ENCODE measurements at regions not wholly inside any gene's neighbourhood (a gene's known extent, or its start where the extent isn't known, plus 50 kb on each side); places are given as distances from the start of the nearest gene placed in this dataset.

DNA sequence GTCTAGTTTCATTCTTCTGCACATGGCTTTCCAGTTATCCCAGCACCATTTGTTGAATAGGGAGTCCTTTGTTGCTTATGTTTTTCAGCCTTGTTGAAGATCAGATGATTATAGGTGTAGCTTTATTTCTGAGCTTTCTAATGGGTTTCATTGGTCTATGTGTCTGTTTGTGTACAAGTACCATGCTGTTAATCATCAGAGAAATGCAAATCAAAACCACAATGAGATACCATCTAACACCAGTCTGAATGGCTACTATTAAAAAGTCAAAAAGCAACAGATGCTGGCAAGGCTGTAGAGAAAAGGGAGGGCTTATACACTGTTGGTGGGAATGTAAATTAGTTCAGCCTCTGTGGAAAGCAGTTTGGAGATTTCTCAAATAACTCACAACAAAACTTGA is 321.5 kb upstream of the PTBP2 start:
- Histone ChIP-seq H2AFZ (ENCODE audit: low read length) (no peak overlapping the region), H3F3A (ENCODE audit: low read length, unreplicated experiment) (no peaks in the 10 kb centered on the region), H4K20me1 (ENCODE audit: low read length) (no peaks in the 10 kb centered on the region), H3K27ac (ENCODE audit: low read length) (no peak overlapping the region), H3K9ac (ENCODE audit: low read length) (no peak overlapping the region), H3K27me3 (ENCODE audit: low read length) (no peaks in the 10 kb centered on the region), H3K9me3 (ENCODE audit: low read length) (no peaks in the 10 kb centered on the region), H3K4me3 (ENCODE audit: low read length) (no peak overlapping the region), H3K79me2 (ENCODE audit: low read length) (no peaks in the 10 kb centered on the region), H3K9me2 (replicated peaks; ENCODE audit: low read length) (no peaks in the 10 kb centered on the region), H3K4me2 (ENCODE audit: low read length) (no peak overlapping the region), H3K4me1 (ENCODE audit: insufficient read depth, low read length) (no peaks in the 10 kb centered on the region), H3K36me3 (ENCODE audit: low read depth, low read length) (no peaks in the 10 kb centered on the region)
- no peak for DNase-seq
- intact Hi-C loops (cut with micrococcal nuclease), result no loop called here
- ChIA-PET CTCF (no interaction called here), POLR2A (ENCODE audit: unreplicated experiment) (no interaction called here)
- BruUV-seq (replicated peaks), result no TSS peak
- no peak for ATAC-seq
- TF ChIP-seq, protein P1, sequence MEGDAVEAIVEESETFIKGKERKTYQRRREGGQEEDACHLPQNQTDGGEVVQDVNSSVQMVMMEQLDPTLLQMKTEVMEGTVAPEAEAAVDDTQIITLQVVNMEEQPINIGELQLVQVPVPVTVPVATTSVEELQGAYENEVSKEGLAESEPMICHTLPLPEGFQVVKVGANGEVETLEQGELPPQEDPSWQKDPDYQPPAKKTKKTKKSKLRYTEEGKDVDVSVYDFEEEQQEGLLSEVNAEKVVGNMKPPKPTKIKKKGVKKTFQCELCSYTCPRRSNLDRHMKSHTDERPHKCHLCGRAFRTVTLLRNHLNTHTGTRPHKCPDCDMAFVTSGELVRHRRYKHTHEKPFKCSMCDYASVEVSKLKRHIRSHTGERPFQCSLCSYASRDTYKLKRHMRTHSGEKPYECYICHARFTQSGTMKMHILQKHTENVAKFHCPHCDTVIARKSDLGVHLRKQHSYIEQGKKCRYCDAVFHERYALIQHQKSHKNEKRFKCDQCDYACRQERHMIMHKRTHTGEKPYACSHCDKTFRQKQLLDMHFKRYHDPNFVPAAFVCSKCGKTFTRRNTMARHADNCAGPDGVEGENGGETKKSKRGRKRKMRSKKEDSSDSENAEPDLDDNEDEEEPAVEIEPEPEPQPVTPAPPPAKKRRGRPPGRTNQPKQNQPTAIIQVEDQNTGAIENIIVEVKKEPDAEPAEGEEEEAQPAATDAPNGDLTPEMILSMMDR (conservative IDR thresholded peaks at IDR 0.05; ENCODE audit: low read depth, low read length), result no peak
- TF ChIP-seq EZH2 (IDR thresholded peaks at IDR 0.05; ENCODE audit: low read length, unreplicated experiment), result no peak
- TF ChIP-seq EZH2phosphoT487 (IDR thresholded peaks at IDR 0.05; ENCODE audit: borderline replicate concordance, low read length), result no peak

DNA sequence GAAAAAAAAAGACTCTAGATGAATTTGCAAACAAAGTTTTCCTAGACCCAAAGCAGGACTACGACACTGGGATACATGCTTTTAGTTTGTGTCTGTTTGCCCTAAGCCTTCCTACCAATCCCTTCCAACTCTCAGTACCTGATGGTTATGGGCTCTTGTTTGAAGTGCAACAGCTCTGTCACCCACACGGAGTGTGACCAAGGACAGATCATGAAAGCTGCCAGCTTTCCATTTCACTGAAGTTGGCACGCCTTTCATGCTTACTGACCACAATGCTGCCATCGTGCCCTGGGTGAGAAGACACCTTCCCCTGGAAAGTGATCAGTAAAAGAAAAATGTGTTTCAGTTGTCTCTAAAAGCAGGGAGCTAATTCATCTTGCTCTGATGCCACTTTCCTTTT is 312.5 kb upstream of the PTBP2 start:
- DNase-seq (no peak), ATAC-seq (no peak)
- no peaks in the 10 kb centered on the region for H3K9me3 ChIP-seq (ENCODE audit: low read length)
- H3K4me2 ChIP-seq (ENCODE audit: low read length), result no peak overlapping the region
- TF ChIP-seq EZH2phosphoT487 (IDR thresholded peaks at IDR 0.05; ENCODE audit: borderline replicate concordance, low read length), result no peak
- TF ChIP-seq, protein P1 (conservative IDR thresholded peaks at IDR 0.05; ENCODE audit: low read depth, low read length), result no peak
- TF ChIP-seq EZH2 (IDR thresholded peaks at IDR 0.05; ENCODE audit: low read length, unreplicated experiment), result no peak
- no peaks in the 10 kb centered on the region for H3K36me3 ChIP-seq (ENCODE audit: low read depth, low read length)
- H4K20me1 ChIP-seq (ENCODE audit: low read length), result no peaks in the 10 kb centered on the region
- no peaks in the 10 kb centered on the region for H3K4me1 ChIP-seq (ENCODE audit: insufficient read depth, low read length)
- no peaks in the 10 kb centered on the region for H3K79me2 ChIP-seq (ENCODE audit: low read length)
- H3K4me3 ChIP-seq (ENCODE audit: low read length), result no peak overlapping the region
- no peak overlapping the region for H2AFZ ChIP-seq (ENCODE audit: low read length)
- H3K9ac ChIP-seq (ENCODE audit: low read length), result no peak overlapping the region
- no peaks in the 10 kb centered on the region for H3K9me2 ChIP-seq (replicated peaks; ENCODE audit: low read length)
- H3K27ac ChIP-seq (ENCODE audit: low read length), result no peak overlapping the region
- POLR2A ChIA-PET (ENCODE audit: unreplicated experiment), result no interaction called here
- CTCF ChIA-PET, result no interaction called here
- intact Hi-C loops (cut with micrococcal nuclease), result no loop called here
- no peaks in the 10 kb centered on the region; the same call in 1 of the 2 replicates for H3K27me3 ChIP-seq (ENCODE audit: low read length)
- H3F3A ChIP-seq (ENCODE audit: low read length, unreplicated experiment), result no peaks in the 10 kb centered on the region
- no TSS peak for BruUV-seq (replicated peaks)

DNA sequence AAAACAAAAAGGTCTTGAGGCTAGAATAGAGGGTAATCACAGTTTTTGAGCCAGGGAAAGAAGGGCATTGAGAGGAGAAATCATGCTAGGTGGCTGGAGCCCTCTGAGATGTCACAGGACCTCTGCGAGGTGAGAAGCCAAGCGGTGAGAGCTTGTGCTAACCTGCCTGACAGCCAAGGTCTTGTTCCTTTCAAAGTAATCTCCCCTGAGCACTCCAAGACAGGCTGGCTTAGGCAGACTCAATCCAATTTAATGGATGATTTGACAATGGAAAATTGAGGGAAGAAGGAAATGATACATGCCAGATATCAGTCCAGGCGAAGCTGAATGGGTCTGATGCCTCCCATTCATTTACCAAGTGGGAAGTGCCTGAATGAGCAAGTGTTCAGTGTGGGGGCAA is 311.9 kb upstream of the PTBP2 start:
- Histone ChIP-seq H3K9me2 (replicated peaks; ENCODE audit: low read length) (no peaks in the 10 kb centered on the region), H3F3A (ENCODE audit: low read length, unreplicated experiment) (no peaks in the 10 kb centered on the region), H3K4me1 (ENCODE audit: insufficient read depth, low read length) (no peaks in the 10 kb centered on the region), H3K27me3 (ENCODE audit: low read length) (no peaks in the 10 kb centered on the region; the same call in 1 of the 2 replicates), H3K36me3 (ENCODE audit: low read depth, low read length) (no peaks in the 10 kb centered on the region), H4K20me1 (ENCODE audit: low read length) (no peaks in the 10 kb centered on the region), H3K4me3 (ENCODE audit: low read length) (no peak overlapping the region), H2AFZ (ENCODE audit: low read length) (no peak overlapping the region), H3K9ac (ENCODE audit: low read length) (no peak overlapping the region), H3K4me2 (ENCODE audit: low read length) (no peak overlapping the region), H3K79me2 (ENCODE audit: low read length) (no peaks in the 10 kb centered on the region), H3K9me3 (ENCODE audit: low read length) (no peaks in the 10 kb centered on the region), H3K27ac (ENCODE audit: low read length) (no peak overlapping the region)
- ChIA-PET POLR2A (ENCODE audit: unreplicated experiment) (no interaction called here), CTCF (no interaction called here)
- no peak for ATAC-seq
- DNase-seq, result no peak
- TF ChIP-seq EZH2 (IDR thresholded peaks at IDR 0.05; ENCODE audit: low read length, unreplicated experiment) (no peak), EZH2phosphoT487 (IDR thresholded peaks at IDR 0.05; ENCODE audit: borderline replicate concordance, low read length) (no peak)
- TF ChIP-seq, protein P1 (conservative IDR thresholded peaks at IDR 0.05; ENCODE audit: low read depth, low read length), result no peak
- intact Hi-C loops (cut with micrococcal nuclease), result no loop called here
- BruUV-seq (replicated peaks), result no TSS peak
